ENCODE measurements at regions not wholly inside any gene's neighbourhood (a gene's known extent, or its start where the extent isn't known, plus 50 kb on each side); places are given as distances from the start of the nearest gene placed in this dataset.

DNA sequence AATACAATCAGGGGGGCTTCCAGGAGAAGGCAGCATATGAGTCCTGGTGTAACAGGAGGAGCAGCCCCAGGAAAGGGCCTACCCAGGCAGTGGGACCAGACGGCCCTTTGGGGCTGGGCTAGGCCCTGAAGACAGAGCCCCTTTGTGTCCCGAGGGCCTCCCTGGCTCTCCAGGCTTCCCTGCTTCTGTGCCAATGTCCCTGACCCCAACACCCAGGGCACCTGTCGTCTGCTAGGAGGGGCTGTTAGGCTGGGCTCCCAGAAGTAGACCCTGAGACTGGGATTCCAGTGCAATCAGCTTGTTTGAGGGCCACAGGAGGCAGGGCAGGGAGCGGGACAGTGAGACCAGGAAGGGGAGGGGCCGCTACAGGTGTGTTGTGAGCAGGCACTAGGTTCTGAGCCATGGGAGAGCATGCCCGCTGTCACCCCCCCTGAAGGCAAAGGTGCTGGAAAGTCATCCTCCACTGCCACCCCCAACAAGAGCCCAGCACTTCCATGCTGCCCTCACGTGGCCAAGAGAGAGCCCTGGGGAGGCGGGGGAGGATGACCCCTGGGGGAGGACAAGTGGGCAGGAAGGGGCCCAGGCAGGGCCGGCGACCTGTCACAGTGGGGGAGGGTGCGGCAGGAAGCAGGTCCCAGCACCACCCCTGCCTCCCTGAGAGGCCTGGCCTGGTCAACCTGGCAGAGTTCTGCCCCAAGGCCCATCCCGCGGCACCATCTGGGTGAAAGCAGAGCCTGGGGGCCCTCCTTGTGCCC, 64.8 kb downstream of the ADRA2C start:
- no peak for ATAC-seq
- Histone ChIP-seq H3K4me3 (ENCODE audit: low read length) (no peak overlapping the region), H3K36me3 (ENCODE audit: low read depth, low read length) (no peaks in the 10 kb centered on the region), H3K9me2 (replicated peaks; ENCODE audit: low read length) (no peaks in the 10 kb centered on the region), H3K27ac (ENCODE audit: low read length) (no peak overlapping the region), H3K9ac (ENCODE audit: low read length) (no peak overlapping the region), H4K20me1 (ENCODE audit: low read length) (no peaks in the 10 kb centered on the region), H3K27me3 (ENCODE audit: low read length) (0 out of 2 replicates have a peak, but pooled peaks cover 9% of the 10 kb centered on the region), H3K9me3 (ENCODE audit: low read length) (no peaks in the 10 kb centered on the region), H3K4me2 (ENCODE audit: low read length) (no peak overlapping the region), H3F3A (ENCODE audit: low read length, unreplicated experiment) (no peaks in the 10 kb centered on the region), H3K4me1 (ENCODE audit: insufficient read depth, low read length) (no peaks in the 10 kb centered on the region), H2AFZ (ENCODE audit: low read length) (no peak overlapping the region), H3K79me2 (ENCODE audit: low read length) (no peaks in the 10 kb centered on the region)
- ChIA-PET CTCF (no interaction called here), POLR2A (ENCODE audit: unreplicated experiment) (no interaction called here)
- TF ChIP-seq EZH2 (IDR thresholded peaks at IDR 0.05; ENCODE audit: low read length, unreplicated experiment) (no peak), EZH2phosphoT487 (IDR thresholded peaks at IDR 0.05; ENCODE audit: borderline replicate concordance, low read length) (no peak)
- TF ChIP-seq, protein P1, sequence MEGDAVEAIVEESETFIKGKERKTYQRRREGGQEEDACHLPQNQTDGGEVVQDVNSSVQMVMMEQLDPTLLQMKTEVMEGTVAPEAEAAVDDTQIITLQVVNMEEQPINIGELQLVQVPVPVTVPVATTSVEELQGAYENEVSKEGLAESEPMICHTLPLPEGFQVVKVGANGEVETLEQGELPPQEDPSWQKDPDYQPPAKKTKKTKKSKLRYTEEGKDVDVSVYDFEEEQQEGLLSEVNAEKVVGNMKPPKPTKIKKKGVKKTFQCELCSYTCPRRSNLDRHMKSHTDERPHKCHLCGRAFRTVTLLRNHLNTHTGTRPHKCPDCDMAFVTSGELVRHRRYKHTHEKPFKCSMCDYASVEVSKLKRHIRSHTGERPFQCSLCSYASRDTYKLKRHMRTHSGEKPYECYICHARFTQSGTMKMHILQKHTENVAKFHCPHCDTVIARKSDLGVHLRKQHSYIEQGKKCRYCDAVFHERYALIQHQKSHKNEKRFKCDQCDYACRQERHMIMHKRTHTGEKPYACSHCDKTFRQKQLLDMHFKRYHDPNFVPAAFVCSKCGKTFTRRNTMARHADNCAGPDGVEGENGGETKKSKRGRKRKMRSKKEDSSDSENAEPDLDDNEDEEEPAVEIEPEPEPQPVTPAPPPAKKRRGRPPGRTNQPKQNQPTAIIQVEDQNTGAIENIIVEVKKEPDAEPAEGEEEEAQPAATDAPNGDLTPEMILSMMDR (conservative IDR thresholded peaks at IDR 0.05; ENCODE audit: low read depth, low read length): no peak
- DNase-seq: no peak
- intact Hi-C loops (cut with micrococcal nuclease): no loop called here
- BruUV-seq (replicated peaks): no TSS peak

DNA sequence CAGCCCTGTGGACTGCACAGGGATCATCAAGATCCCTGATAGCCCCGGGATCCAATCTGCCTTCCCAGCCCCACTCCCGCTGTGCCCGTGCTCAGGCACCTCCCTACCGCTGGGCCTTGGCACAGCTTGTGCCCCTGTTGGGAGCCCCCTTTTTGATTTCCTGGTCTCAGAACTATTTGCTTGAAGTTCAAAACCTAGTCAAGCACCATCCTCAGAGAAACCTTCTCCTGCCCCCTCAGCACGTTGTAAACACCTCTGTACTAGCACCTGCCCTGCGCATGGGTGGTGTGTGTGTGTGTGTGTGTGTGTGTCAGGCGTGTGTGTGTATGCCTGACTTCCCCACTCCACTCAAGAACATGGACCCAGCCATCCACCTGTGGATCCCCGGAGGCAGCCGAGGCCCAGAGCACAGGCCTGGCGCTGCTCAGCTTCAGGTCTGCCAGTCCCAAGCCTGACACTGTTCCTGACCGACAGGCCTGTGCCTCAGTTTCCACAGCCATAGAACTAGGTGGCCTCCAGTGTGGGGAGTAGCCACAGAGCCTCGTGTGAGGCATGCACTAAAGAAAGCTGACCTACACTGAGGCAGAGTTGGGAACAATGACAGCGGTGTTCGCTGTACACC, 65.5 kb downstream of the ADRA2C start:
- no peaks in the 10 kb centered on the region for H3K9me3 ChIP-seq (ENCODE audit: low read length)
- no peaks in the 10 kb centered on the region for H3F3A ChIP-seq (ENCODE audit: low read length, unreplicated experiment)
- no peaks in the 10 kb centered on the region for H4K20me1 ChIP-seq (ENCODE audit: low read length)
- ATAC-seq (no peak), DNase-seq (no peak)
- no peaks in the 10 kb centered on the region for H3K79me2 ChIP-seq (ENCODE audit: low read length)
- no peak overlapping the region for H3K9ac ChIP-seq (ENCODE audit: low read length)
- H3K36me3 ChIP-seq (ENCODE audit: low read depth, low read length): no peaks in the 10 kb centered on the region
- TF ChIP-seq EZH2 (IDR thresholded peaks at IDR 0.05; ENCODE audit: low read length, unreplicated experiment) (no peak), EZH2phosphoT487 (IDR thresholded peaks at IDR 0.05; ENCODE audit: borderline replicate concordance, low read length) (no peak)
- TF ChIP-seq, protein P1 (conservative IDR thresholded peaks at IDR 0.05; ENCODE audit: low read depth, low read length): no peak
- intact Hi-C loops (cut with micrococcal nuclease): no loop called here
- no peak overlapping the region for H3K4me3 ChIP-seq (ENCODE audit: low read length)
- no peak overlapping the region for H3K27ac ChIP-seq (ENCODE audit: low read length)
- no peak overlapping the region for H2AFZ ChIP-seq (ENCODE audit: low read length)
- no TSS peak for BruUV-seq (replicated peaks)
- ChIA-PET POLR2A (ENCODE audit: unreplicated experiment) (no interaction called here), CTCF (no interaction called here)
- H3K4me1 ChIP-seq (ENCODE audit: insufficient read depth, low read length): no peaks in the 10 kb centered on the region
- no peak overlapping the region for H3K4me2 ChIP-seq (ENCODE audit: low read length)
- H3K9me2 ChIP-seq (replicated peaks; ENCODE audit: low read length): no peaks in the 10 kb centered on the region
- H3K27me3 ChIP-seq (ENCODE audit: low read length): 0 out of 2 replicates have a peak, but pooled peaks cover 5% of the 10 kb centered on the region

Data from PC-3 (cell line).